Astrocyte of the cerebellum (primary cell): ENCODE measurements at regions not wholly inside any gene's neighbourhood (a gene's known extent, or its start where the extent isn't known, plus 50 kb on each side); places are given as distances from the start of the nearest gene placed in this dataset.

Experiments
- DNase-seq: peaks from one replicate; pipeline ENCODE4 v3.0.0-alpha.2; 2011; ENCODE audit warnings: low read depth
- H3K4me3 ChIP-seq: 2 replicates; pipeline ENCODE4 v1.5.1; 2011; ENCODE audit warnings: mild to moderate bottlenecking, low read depth, low read length, moderate library complexity
- CTCF ChIP-seq: IDR thresholded peaks from 2 replicates; pipeline ENCODE4 v1.5.1; 2012; ENCODE audit warnings: low read length, low read depth, moderate library complexity, mild to moderate bottlenecking; ENCODE audit errors: missing control alignments
- in situ Hi-C: cut with HindIII; loops from 2 replicates; pipeline ENCODE4 v1.10.0; 2017; ENCODE audit warnings: low sequenced_read_pairs

DNA sequence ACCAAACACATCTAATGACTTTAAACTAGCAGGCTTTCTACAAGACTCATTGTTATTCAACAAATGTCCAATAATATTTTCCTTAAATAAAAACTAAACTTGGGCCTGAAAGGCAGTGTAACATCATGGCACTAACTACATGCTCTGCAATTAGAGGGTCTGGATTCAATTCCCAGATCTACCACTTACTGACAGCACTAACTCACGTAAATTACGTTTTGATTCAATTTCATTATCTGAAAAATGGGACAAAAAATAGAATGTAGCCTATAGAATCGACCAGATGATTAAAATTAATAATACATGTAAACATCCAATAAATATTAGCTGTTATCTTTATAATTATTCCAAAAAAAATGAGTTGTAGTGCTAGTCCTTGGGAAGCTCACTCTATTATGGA is 98.0 kb upstream of the DDX18 start:
- TF ChIP-seq CTCF: no peak
- in situ Hi-C loops: no loop called here
- H3K4me3 ChIP-seq: no peak overlapping the region
- DNase-seq: no peak

- in situ Hi-C loops: no loop called here
- TF ChIP-seq CTCF: no peak
- DNase-seq: no peak
- no peak overlapping the region for H3K4me3 ChIP-seq
Measured at GRCh38 chr2:117717072-117717471, 97.4 kb upstream of the DDX18 start.

- no peak for TF ChIP-seq CTCF
- in situ Hi-C loops: no loop called here
- no peak for DNase-seq
- no peak overlapping the region for H3K4me3 ChIP-seq
Measured at GRCh38 chr2:117718048-117718447, 96.4 kb upstream of the DDX18 start.

- in situ Hi-C loops: no loop called here
Measured at GRCh38 chr2:117720765-117721164, 93.7 kb upstream of the DDX18 start.

GRCh38 chr2:117723483-117723882 is 91.0 kb upstream of the DDX18 start:
- DNase-seq: no peak
- in situ Hi-C loops: no loop called here
- no peak overlapping the region for H3K4me3 ChIP-seq
- TF ChIP-seq CTCF: no peak

More at GRCh38 chr2:117720765-117721164, 93.7 kb upstream of the DDX18 start:
- no peak for DNase-seq
- no peak overlapping the region for H3K4me3 ChIP-seq
- TF ChIP-seq CTCF: no peak

DNA sequence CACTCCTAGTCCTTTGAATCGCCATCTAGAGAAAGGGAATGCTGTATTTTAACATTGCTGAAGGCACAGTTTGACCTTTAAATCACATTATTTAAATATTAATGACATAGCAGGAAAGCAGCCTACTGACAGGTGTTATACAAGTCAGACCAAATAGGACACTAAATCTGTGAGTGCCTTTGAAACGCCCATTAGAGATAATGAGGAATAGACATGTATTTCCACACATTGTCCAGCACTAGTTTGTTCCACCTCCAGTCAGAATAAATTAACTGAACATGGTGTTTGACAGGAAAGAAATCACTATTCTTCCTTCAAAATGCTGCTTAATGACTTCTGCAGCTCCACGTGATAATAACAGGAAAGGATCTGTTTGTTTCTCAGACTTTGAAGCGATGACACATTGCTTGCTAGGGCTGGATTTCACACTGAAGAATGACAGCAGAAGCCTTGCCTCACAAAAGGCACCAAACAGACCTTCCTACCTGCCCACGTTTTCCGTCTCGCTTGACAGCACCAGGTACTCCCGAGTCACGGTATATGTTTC is 90.5 kb upstream of the DDX18 start:
- in situ Hi-C loops: no loop called here

More for the DNA sequence above, 90.5 kb upstream of the DDX18 start:
- no peak for TF ChIP-seq CTCF
- no peak for DNase-seq
- H3K4me3 ChIP-seq: no peak overlapping the region
